ENCODE measurements at regions not wholly inside any gene's neighbourhood (a gene's known extent, or its start where the extent isn't known, plus 50 kb on each side); places are given as distances from the start of the nearest gene placed in this dataset.
"Not testable (repeated sequence)": the region's sequence is repeated elsewhere in the genome, so short reads cannot be mapped to it uniquely, and the experiment has no call there.

DNA sequence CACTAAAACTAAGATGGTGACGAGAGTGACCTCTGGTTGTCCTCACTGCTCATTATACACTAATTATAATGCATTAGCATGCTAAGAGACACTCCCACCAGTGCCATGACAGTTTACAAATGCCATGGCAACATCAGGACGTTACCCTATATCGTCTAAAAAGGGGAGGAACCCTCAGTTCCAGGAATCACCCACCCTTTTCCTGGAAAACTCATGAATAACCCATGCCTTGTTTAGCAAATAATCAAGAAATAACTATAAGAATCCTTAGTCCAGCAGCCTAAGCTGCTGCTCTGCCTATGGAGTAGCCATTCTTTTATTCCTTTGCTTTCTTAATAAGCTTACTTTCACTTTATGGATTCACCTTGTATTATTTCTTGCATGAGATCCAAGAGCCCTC lies 432.1 kb downstream of the ZNF536 start:
- TF ChIP-seq, protein P1, sequence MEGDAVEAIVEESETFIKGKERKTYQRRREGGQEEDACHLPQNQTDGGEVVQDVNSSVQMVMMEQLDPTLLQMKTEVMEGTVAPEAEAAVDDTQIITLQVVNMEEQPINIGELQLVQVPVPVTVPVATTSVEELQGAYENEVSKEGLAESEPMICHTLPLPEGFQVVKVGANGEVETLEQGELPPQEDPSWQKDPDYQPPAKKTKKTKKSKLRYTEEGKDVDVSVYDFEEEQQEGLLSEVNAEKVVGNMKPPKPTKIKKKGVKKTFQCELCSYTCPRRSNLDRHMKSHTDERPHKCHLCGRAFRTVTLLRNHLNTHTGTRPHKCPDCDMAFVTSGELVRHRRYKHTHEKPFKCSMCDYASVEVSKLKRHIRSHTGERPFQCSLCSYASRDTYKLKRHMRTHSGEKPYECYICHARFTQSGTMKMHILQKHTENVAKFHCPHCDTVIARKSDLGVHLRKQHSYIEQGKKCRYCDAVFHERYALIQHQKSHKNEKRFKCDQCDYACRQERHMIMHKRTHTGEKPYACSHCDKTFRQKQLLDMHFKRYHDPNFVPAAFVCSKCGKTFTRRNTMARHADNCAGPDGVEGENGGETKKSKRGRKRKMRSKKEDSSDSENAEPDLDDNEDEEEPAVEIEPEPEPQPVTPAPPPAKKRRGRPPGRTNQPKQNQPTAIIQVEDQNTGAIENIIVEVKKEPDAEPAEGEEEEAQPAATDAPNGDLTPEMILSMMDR (IDR thresholded peaks at IDR 0.05; ENCODE audit: low read length), result not testable (repeated sequence)
- TF ChIP-seq EZH2 (optimal IDR thresholded peaks at IDR 0.05; ENCODE audit: low read depth, low read length), result not testable (repeated sequence)

Data from MM.1S (cell line).